ENCODE measurements at regions not wholly inside any gene's neighbourhood (a gene's known extent, or its start where the extent isn't known, plus 50 kb on each side); places are given as distances from the start of the nearest gene placed in this dataset.
"Not testable (repeated sequence)": the region's sequence is repeated elsewhere in the genome, so short reads cannot be mapped to it uniquely, and the experiment has no call there.

- no peak for DNase-seq (ENCODE audit: low read depth, low spot score)
- WGBS (ENCODE audit: insufficient coverage, insufficient read length) = no CpG with 5 or more reads among the region's 2 CpGs
- Histone ChIP-seq H3K36me3 (ENCODE audit: control insufficient read depth, insufficient read depth, low read length) (no peaks in the 10 kb centered on the region), H3K4me1 (ENCODE audit: control insufficient read depth, insufficient read depth, low read length) (no peaks in the 10 kb centered on the region), H3K9me3 (ENCODE audit: control insufficient read depth, insufficient read depth, low read length) (no peaks in the 10 kb centered on the region), H3K27me3 (ENCODE audit: control insufficient read depth, insufficient read depth, low read length) (no peaks in the 10 kb centered on the region), H3K4me3 (ENCODE audit: low read length) (no peak overlapping the region), H3K27ac (ENCODE audit: low read length) (no peak overlapping the region)
Measured at GRCh38 chr7:49639808-49640207, 133.6 kb upstream of the VWC2 start.

- WGBS (ENCODE audit: insufficient coverage, insufficient read length) = no CpG with 5 or more reads among the region's 5 CpGs
Measured at GRCh38 chr7:49643321-49643720, 130.1 kb upstream of the VWC2 start.

GRCh38 chr7:49643736-49644135 is 129.7 kb upstream of the VWC2 start:
- Histone ChIP-seq H3K27me3 (ENCODE audit: control insufficient read depth, insufficient read depth, low read length) (no peaks in the 10 kb centered on the region), H3K4me1 (ENCODE audit: control insufficient read depth, insufficient read depth, low read length) (no peaks in the 10 kb centered on the region), H3K27ac (ENCODE audit: low read length) (no peak overlapping the region), H3K4me3 (ENCODE audit: low read length) (no peak overlapping the region), H3K36me3 (ENCODE audit: control insufficient read depth, insufficient read depth, low read length) (no peaks in the 10 kb centered on the region), H3K9me3 (ENCODE audit: control insufficient read depth, insufficient read depth, low read length) (no peaks in the 10 kb centered on the region)
- DNase-seq (ENCODE audit: low read depth, low spot score) = no peak
- WGBS (ENCODE audit: insufficient coverage, insufficient read length) = no CpG with 5 or more reads among the region's 4 CpGs

More at GRCh38 chr7:49643321-49643720, 130.1 kb upstream of the VWC2 start:
- Histone ChIP-seq H3K4me3 (ENCODE audit: low read length) (no peak overlapping the region), H3K27me3 (ENCODE audit: control insufficient read depth, insufficient read depth, low read length) (no peaks in the 10 kb centered on the region), H3K27ac (ENCODE audit: low read length) (no peak overlapping the region), H3K9me3 (ENCODE audit: control insufficient read depth, insufficient read depth, low read length) (no peaks in the 10 kb centered on the region), H3K4me1 (ENCODE audit: control insufficient read depth, insufficient read depth, low read length) (no peaks in the 10 kb centered on the region), H3K36me3 (ENCODE audit: control insufficient read depth, insufficient read depth, low read length) (no peaks in the 10 kb centered on the region)
- no peak for DNase-seq (ENCODE audit: low read depth, low spot score)

DNA sequence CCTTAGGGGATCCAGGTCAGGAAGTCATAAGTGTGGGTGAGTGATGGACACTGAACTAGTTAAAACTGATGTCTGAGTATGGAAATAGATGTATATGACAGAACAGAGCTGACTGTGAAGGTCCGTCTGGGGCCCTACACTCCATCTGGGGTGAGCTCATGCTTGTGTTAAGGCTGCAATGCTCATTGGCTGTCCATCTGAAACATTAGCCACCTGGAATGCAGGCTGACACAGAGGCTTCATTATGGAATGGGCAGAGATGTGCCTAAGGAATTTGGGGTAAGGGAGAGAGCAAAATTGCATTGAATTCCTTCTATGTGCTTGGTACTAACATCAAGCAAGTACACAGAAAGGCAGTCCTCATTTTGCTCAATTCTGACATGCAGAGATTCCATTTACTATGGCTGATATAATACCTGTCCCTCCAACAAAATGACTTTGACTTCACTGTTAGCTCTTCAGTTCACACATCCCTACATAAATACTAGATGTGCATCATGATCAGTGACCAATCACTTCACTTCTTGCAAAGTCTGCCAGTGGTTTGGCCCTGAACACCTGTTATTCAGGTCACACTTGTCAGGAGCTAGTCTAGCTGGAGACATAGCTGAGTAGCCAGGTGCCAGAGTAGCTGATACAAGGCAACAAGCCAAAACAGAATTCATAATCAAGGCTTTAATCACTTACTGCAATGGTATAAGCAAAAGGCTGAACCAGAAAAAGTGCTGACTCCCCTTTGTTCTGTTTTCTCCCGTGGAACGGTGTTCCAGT is 128.9 kb upstream of the VWC2 start:
- Histone ChIP-seq H3K4me3 (ENCODE audit: low read length) (no peak overlapping the region), H3K4me1 (ENCODE audit: control insufficient read depth, insufficient read depth, low read length) (no peaks in the 10 kb centered on the region), H3K27ac (ENCODE audit: low read length) (no peak overlapping the region), H3K27me3 (ENCODE audit: control insufficient read depth, insufficient read depth, low read length) (no peaks in the 10 kb centered on the region), H3K9me3 (ENCODE audit: control insufficient read depth, insufficient read depth, low read length) (no peaks in the 10 kb centered on the region), H3K36me3 (ENCODE audit: control insufficient read depth, insufficient read depth, low read length) (no peaks in the 10 kb centered on the region)
- DNase-seq (ENCODE audit: low read depth, low spot score) = no peak
- WGBS (ENCODE audit: insufficient coverage, insufficient read length) = no CpG with 5 or more reads among the region's 3 CpGs

GRCh38 chr7:49645296-49645695 is 128.1 kb upstream of the VWC2 start:
- DNase-seq (ENCODE audit: low read depth, low spot score) = no peak
- Histone ChIP-seq H3K27ac (ENCODE audit: low read length) (no peak overlapping the region), H3K9me3 (ENCODE audit: control insufficient read depth, insufficient read depth, low read length) (no peaks in the 10 kb centered on the region), H3K4me3 (ENCODE audit: low read length) (no peak overlapping the region), H3K27me3 (ENCODE audit: control insufficient read depth, insufficient read depth, low read length) (no peaks in the 10 kb centered on the region), H3K4me1 (ENCODE audit: control insufficient read depth, insufficient read depth, low read length) (no peaks in the 10 kb centered on the region), H3K36me3 (ENCODE audit: control insufficient read depth, insufficient read depth, low read length) (no peaks in the 10 kb centered on the region)
- no CpG with 5 or more reads among the region's 3 CpGs for WGBS (ENCODE audit: insufficient coverage, insufficient read length)

GRCh38 chr7:49660170-49660783 is 113.2 kb upstream of the VWC2 start:
- no CpG with 5 or more reads among the region's 3 CpGs for WGBS (ENCODE audit: insufficient coverage, insufficient read length)
- H3K27me3 ChIP-seq (ENCODE audit: control insufficient read depth, insufficient read depth, low read length) = no peaks in the 10 kb centered on the region
- no peak overlapping the region for H3K4me3 ChIP-seq (ENCODE audit: low read length)

DNA sequence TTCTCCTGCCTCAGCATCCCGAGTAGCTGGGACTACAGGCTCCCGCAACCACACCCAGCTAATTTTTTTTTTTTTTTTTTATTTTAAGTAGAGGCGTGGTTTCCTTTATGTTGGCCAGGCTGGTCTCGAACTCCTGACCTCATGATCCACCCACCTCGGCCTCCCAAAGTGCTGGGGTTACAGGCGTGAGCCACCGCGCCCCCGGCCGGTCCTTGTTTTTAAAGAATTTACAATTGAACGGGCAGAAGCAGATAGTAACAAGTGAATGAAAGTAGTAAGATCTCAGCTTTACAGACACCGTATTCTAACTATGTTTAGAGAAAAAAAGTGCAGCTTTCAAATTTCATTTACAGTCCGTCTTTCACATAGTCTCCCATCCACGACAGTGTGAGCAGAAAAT is 112.5 kb upstream of the VWC2 start:
- WGBS (ENCODE audit: insufficient coverage, insufficient read length) = no CpG with 5 or more reads among the region's 14 CpGs
- no peak for DNase-seq (ENCODE audit: low read depth, low spot score)
- no peaks in the 10 kb centered on the region for H3K9me3 ChIP-seq (ENCODE audit: control insufficient read depth, insufficient read depth, low read length)
- no peaks in the 10 kb centered on the region for H3K36me3 ChIP-seq (ENCODE audit: control insufficient read depth, insufficient read depth, low read length)
- no peaks in the 10 kb centered on the region for H3K4me1 ChIP-seq (ENCODE audit: control insufficient read depth, insufficient read depth, low read length)
- no peaks in the 10 kb centered on the region for H3K27me3 ChIP-seq (ENCODE audit: control insufficient read depth, insufficient read depth, low read length)
- H3K4me3 ChIP-seq (ENCODE audit: low read length) = no peak overlapping the region
- H3K27ac ChIP-seq (ENCODE audit: low read length) = no peak overlapping the region

More at GRCh38 chr7:49660170-49660783, 113.2 kb upstream of the VWC2 start:
- Histone ChIP-seq H3K9me3 (ENCODE audit: control insufficient read depth, insufficient read depth, low read length) (no peaks in the 10 kb centered on the region), H3K4me1 (ENCODE audit: control insufficient read depth, insufficient read depth, low read length) (no peaks in the 10 kb centered on the region), H3K27ac (ENCODE audit: low read length) (no peak overlapping the region), H3K36me3 (ENCODE audit: control insufficient read depth, insufficient read depth, low read length) (no peaks in the 10 kb centered on the region)
- no peak for DNase-seq (ENCODE audit: low read depth, low spot score)

GRCh38 chr7:49665963-49666362 is 107.5 kb upstream of the VWC2 start:
- not testable (repeated sequence) for H3K4me3 ChIP-seq (ENCODE audit: low read length); H3K9me3 ChIP-seq (ENCODE audit: control insufficient read depth, insufficient read depth, low read length); H3K27me3 ChIP-seq (ENCODE audit: control insufficient read depth, insufficient read depth, low read length); H3K36me3 ChIP-seq (ENCODE audit: control insufficient read depth, insufficient read depth, low read length); H3K27ac ChIP-seq (ENCODE audit: low read length); H3K4me1 ChIP-seq (ENCODE audit: control insufficient read depth, insufficient read depth, low read length); DNase-seq (ENCODE audit: low read depth, low spot score)
- WGBS (ENCODE audit: insufficient coverage, insufficient read length) = no CpG with 5 or more reads among the region's 10 CpGs

- no peaks in the 10 kb centered on the region for H3K27me3 ChIP-seq (ENCODE audit: control insufficient read depth, insufficient read depth, low read length)
- no peak for DNase-seq (ENCODE audit: low read depth, low spot score)
- H3K9me3 ChIP-seq (ENCODE audit: control insufficient read depth, insufficient read depth, low read length) = no peaks in the 10 kb centered on the region
- H3K36me3 ChIP-seq (ENCODE audit: control insufficient read depth, insufficient read depth, low read length) = no peaks in the 10 kb centered on the region
- H3K4me1 ChIP-seq (ENCODE audit: control insufficient read depth, insufficient read depth, low read length) = no peaks in the 10 kb centered on the region
- no CpG with 5 or more reads among the region's 1 CpG for WGBS (ENCODE audit: insufficient coverage, insufficient read length)
- H3K27ac ChIP-seq (ENCODE audit: low read length) = no peak overlapping the region
- H3K4me3 ChIP-seq (ENCODE audit: low read length) = no peak overlapping the region
Measured at GRCh38 chr7:49666764-49667163, 106.7 kb upstream of the VWC2 start.

GRCh38 chr7:49669285-49669684 is 104.2 kb upstream of the VWC2 start:
- Histone ChIP-seq H3K27me3 (ENCODE audit: control insufficient read depth, insufficient read depth, low read length) (no peaks in the 10 kb centered on the region), H3K36me3 (ENCODE audit: control insufficient read depth, insufficient read depth, low read length) (no peaks in the 10 kb centered on the region), H3K9me3 (ENCODE audit: control insufficient read depth, insufficient read depth, low read length) (no peaks in the 10 kb centered on the region), H3K27ac (ENCODE audit: low read length) (no peak overlapping the region), H3K4me3 (ENCODE audit: low read length) (no peak overlapping the region), H3K4me1 (ENCODE audit: control insufficient read depth, insufficient read depth, low read length) (no peaks in the 10 kb centered on the region)
- no peak for DNase-seq (ENCODE audit: low read depth, low spot score)
- no CpG with 5 or more reads among the region's 1 CpG for WGBS (ENCODE audit: insufficient coverage, insufficient read length)
